ENCODE measurements at regions not wholly inside any gene's neighbourhood (a gene's known extent, or its start where the extent isn't known, plus 50 kb on each side); places are given as distances from the start of the nearest gene placed in this dataset.

DNA sequence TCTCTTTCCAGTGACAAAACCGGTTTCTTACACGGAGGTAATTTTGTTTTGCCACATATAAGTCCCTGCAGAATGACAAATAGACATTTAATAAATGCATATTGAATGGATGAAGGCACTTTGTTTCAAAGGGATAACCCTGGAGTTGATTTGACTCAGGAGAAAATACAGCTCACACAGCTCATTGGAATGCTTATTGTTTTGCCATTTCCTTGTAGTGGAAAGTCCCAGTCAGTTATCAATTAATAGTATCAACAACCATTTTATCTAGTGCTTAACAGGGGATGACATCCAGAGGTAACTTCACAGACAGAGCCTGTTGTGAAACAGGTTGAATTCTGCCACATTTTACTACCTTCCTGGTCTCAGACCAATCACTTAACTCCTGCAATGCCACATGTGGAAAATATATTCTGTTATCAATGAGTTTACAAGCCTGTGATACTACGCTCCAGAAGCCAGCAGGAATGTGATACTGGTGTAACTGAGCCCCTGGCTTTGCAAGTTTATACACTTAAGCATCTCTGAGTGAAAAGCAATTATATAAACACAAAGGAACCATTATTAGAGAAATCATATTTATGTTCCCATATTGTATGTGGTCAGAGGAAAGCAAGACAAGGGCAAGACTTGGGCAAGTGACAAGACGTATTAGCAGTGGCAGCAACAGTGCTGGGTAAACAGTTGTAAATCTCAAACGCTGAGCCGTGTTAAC, 123.1 kb upstream of the ANKRD55 start:
- Histone ChIP-seq H3K4me3 (no peak overlapping the region), H3K4me1 (peaks cover 0 to 3% (median 0%) of the 10 kb centered on the region in 4 donors), H3K27ac (no peak overlapping the region), H3K27me3 (no peaks in the 10 kb centered on the region), H3K9me3 (no peaks in the 10 kb centered on the region), H3K36me3 (no peaks in the 10 kb centered on the region)
- TF ChIP-seq POLR2A (IDR thresholded peaks at IDR 0.05) (no peak), CTCF (IDR thresholded peaks at IDR 0.05) (no peak)
- no peak for DNase-seq

DNA sequence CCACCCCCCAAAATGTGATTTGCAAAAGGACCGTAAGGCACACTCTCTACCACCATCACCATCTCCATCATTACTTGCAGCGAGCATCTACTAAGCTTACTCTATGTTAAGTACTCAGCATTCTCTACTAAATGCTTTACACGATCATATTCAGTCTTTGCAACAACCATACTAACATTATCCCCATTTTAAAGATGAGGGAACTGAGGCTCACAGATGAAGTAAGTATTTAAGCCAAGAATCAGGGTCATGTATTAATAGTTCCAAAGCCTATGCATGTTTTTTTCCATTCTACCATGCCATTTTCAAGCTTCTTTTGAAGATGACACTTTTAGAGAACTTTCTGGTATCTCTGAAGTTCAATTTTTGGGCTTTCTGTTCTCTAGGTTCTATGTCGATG, 121.7 kb upstream of the ANKRD55 start:
- DNase-seq, result no peak
- TF ChIP-seq CTCF (IDR thresholded peaks at IDR 0.05) (no peak), POLR2A (IDR thresholded peaks at IDR 0.05) (no peak)
- H3K4me1 ChIP-seq, result peaks cover 0 to 3% (median 0%) of the 10 kb centered on the region in 4 donors
- no peaks in the 10 kb centered on the region for H3K27me3 ChIP-seq
- H3K9me3 ChIP-seq, result no peaks in the 10 kb centered on the region
- no peaks in the 10 kb centered on the region for H3K36me3 ChIP-seq
- no peak overlapping the region for H3K4me3 ChIP-seq
- H3K27ac ChIP-seq, result no peak overlapping the region

DNA sequence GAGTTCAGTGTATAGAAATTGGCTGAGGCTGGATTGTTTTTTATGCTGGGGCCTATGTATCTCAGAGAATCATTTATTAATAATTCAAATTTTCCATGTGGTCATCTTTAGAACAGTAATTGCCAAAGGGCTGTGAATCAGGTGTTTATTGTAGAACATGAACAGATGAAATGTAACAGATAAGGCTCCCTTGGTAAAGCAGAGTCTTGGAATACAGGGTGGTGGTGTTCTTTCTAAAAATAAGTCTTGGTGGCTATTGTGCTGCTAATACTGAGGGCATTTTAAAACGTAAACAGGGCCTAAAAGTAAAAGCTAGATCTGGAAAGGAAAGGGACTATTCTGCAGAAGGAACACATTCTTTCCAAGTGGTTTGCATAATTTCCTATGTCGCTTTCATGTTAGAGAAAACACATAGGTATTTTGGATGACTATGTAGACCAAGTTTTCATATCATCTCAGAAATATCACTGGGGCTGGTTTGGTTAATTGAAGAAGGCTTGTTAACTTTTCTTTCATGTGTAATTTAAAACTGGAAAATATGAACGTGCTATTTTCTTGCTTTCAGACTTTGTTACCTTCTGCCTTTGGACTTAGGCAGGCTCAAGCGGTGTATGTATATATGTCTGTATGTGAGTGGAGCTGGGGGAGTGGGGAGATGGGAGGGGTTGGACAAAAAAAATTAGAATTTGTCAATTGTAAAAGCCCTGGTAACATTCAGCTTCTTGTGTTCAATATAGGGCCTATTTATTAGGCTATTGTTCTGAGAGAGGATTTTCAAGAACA, 119.9 kb upstream of the ANKRD55 start:
- TF ChIP-seq CTCF (IDR thresholded peaks at IDR 0.05), result no peak
- H3K27ac ChIP-seq, result no peak overlapping the region
- no peak overlapping the region for H3K4me3 ChIP-seq
- peaks cover 0 to 3% (median 0%) of the 10 kb centered on the region in 4 donors for H3K4me1 ChIP-seq
- H3K36me3 ChIP-seq, result no peaks in the 10 kb centered on the region
- DNase-seq, result no peak
- no peaks in the 10 kb centered on the region for H3K9me3 ChIP-seq
- no peaks in the 10 kb centered on the region for H3K27me3 ChIP-seq

- H3K9me3 ChIP-seq, result no peaks in the 10 kb centered on the region
- TF ChIP-seq POLR2A (IDR thresholded peaks at IDR 0.05), result no peak
- TF ChIP-seq CTCF (IDR thresholded peaks at IDR 0.05), result no peak
- H3K4me3 ChIP-seq, result no peak overlapping the region
- H3K36me3 ChIP-seq, result no peaks in the 10 kb centered on the region
- H3K27me3 ChIP-seq, result no peaks in the 10 kb centered on the region
- H3K27ac ChIP-seq, result no peak overlapping the region
- peak in 2 of 3 donors; percentile 55 to 75 for DNase-seq
- H3K4me1 ChIP-seq, result peaks cover 0 to 3% (median 0%) of the 10 kb centered on the region in 4 donors
Observed at GRCh38 chr5:56350597-56351170, 117.6 kb upstream of the ANKRD55 start.

GRCh38 chr5:56350011-56350596, 117.0 kb upstream of the ANKRD55 start:
- Histone ChIP-seq H3K27ac (no peak overlapping the region), H3K27me3 (no peaks in the 10 kb centered on the region), H3K36me3 (no peaks in the 10 kb centered on the region), H3K4me3 (no peak overlapping the region), H3K4me1 (peaks cover 0 to 3% (median 0%) of the 10 kb centered on the region in 4 donors), H3K9me3 (no peaks in the 10 kb centered on the region)
- no peak for DNase-seq
- TF ChIP-seq POLR2A (IDR thresholded peaks at IDR 0.05) (no peak), CTCF (IDR thresholded peaks at IDR 0.05) (no peak)
